Hematopoietic multipotent progenitor cell treated with erythropoietin and hydrocortisone succinate and interleukin-3 and kit ligand, for 4 days (in vitro differentiated cells): ENCODE measurements at regions not wholly inside any gene's neighbourhood (a gene's known extent, or its start where the extent isn't known, plus 50 kb on each side); places are given as distances from the start of the nearest gene placed in this dataset.
"Not testable (repeated sequence)": the region's sequence is repeated elsewhere in the genome, so short reads cannot be mapped to it uniquely, and the experiment has no call there.

Experiments used
- DNase-seq: peaks from one replicate; pipeline ENCODE4 v3.0.0-alpha.2; 2015

DNA sequence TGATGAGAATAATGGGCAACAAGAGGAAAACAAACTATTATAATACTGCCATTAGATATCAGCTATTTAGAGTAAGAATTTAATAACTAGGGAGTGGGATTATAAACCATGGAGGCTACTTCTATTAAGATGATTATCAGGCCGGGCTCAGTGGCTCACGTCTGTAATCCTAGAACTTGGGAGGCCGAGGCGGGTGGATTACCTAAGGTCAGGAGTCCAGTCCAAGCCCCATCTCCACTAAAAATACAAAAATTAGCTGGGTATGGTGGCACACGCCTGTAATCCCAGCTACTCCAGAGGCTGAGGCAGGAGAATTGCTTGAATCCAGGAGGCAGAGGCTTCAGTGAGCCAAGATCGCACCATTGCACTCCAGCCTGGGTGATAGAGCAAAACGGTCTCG, 355.6 kb downstream of the PPP1R3A start:
- not testable (repeated sequence) for DNase-seq

DNA sequence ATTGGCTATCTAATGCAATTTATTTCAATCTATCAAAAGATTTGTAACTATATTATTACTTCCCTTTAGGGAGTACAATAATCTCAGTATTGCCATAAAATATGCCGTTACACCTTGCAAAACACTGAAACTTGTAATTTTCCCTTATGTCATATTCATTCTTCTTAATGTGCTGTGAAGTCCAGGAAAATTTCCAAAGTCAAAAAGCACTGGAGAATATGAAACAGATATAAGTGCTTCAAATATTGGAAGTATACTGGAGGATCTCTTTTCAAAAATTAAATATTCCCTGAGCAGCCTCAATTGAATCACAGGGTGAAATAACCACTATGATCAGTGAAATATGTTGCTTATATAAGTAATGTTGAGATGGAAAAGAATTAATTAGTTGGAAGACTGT, 356.0 kb downstream of the PPP1R3A start:
- no peak for DNase-seq

DNA sequence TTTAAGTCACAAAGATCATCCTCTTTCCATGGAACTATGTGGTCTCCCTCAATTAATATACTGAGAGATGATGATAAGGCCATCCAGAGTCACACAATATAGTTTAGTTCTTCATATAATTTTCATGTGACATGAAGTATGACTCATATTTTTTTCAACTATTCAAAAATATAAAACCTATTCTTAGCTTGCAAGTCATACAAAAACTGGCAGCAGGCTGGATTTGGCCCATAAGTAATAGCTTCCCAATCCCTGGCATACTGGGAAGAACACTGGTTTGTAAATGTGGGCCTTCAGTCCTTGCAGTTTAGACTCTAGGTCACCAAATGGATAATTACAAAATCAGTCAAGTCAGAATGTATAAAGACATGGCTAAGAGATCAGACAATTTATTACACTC, 356.6 kb downstream of the PPP1R3A start:
- no peak for DNase-seq

DNA sequence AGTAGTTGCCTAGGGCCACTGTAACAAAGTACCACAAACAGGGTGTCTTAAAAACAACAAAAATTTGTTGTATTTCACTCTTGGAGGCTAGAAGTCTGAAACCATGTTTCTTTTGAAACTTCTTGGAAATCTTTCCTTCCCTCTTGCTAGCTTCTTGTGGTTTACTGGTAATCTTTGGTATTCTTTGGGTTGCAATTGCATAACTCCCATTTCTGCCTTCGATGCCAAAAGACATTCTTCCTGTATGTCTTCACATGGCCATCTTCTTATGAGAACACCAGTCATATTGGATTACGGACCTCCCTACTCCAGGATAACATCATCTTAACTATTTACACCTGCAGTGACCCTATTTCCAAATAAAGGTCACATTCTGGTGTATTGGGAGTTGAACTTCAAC, 357.4 kb downstream of the PPP1R3A start:
- peak; percentile 5 for DNase-seq

DNA sequence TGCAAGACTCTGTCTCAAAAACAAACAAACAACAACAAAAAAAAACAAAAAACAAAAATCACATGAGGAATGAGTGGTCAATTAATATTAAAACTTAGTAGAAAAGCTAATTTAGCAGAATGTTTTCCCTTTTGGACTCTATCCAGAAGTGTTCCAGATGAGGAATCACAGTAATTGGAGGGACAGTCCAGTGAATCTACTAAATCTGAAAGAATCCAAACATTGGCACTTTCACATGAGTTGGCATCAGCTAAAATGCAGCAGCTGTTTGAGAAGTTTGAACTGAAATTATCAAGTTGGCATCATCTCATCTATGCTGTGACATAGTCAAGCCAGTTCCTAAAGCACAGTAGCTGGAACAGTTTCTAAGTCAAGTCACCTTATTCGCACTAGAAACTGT, 367.8 kb downstream of the PPP1R3A start:
- DNase-seq = no peak

DNA sequence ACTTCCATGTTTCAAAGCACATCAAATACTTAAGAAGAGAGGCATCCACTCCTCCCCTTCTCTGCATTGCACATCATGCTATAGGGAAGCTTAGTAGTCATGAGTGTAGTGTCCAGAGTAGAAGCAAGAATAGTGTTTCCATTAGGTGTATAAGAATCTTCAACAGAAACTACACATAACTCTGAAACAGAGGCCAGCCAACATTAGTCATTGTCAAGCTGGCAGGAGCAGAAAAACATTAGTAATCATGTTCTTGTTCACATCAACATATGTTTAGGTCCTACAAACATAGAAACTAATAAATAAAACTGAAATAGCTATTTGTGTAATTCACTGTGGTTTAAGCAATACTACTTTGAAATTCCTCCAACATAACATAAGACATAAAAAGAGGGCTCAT, 370.2 kb downstream of the PPP1R3A start:
- DNase-seq = no peak

DNA sequence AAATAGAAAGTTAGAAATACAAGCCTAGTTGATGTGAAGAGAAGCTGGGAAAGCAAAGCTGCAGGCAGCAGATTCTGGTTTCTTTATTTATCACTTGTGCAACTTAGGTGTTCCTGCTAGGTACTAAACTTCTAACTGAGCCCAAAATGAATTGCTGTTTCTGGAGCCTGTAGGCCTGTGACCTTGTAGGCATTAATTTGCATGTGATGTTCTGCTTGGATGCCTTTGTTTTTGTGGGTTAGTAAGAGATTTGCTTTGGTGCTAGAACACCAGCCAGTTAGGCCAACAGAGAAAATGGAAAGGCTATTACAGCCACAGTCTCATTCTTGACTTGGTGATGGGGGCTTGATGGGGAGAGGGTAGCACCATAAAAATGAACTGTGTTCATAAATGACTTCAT, 370.7 kb downstream of the PPP1R3A start:
- no peak for DNase-seq

DNA sequence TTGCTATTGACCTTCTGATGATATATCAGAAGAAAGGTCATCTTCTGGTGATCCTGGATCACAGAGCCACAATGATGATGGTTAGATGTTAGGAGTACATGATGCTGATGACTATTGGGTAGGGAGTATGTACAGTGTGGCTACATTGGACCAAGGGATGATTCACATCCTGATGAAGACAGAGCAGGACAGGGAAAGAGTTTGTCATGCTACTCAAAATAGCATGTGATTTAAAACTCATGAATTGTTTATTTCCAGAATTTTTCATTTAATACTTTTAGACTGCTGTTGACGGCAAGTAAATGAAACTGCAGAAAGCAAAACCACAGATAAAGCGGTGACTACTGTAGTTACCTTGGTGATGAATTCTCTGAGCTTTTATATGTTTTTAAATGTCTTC, 397.3 kb downstream of the PPP1R3A start:
- DNase-seq = no peak

DNA sequence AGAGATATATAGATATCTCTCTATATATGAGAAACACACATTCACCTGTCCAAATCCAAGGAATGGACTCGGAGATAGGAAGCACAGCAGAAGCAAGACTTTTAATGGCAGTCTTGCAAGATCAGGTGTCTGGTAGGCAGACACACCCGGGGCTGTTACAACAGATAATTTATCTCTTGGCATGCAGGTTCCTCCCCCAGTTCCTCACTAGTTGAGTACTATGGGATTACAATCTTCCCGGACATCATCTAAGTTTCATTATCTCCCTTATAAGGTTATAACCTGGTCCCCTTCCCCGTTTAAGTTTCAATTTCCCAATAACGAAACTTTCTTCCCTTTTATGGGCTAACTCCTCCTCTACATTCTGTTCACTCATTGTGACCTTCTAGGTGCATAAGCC, 399.3 kb downstream of the PPP1R3A start:
- no peak for DNase-seq

DNA sequence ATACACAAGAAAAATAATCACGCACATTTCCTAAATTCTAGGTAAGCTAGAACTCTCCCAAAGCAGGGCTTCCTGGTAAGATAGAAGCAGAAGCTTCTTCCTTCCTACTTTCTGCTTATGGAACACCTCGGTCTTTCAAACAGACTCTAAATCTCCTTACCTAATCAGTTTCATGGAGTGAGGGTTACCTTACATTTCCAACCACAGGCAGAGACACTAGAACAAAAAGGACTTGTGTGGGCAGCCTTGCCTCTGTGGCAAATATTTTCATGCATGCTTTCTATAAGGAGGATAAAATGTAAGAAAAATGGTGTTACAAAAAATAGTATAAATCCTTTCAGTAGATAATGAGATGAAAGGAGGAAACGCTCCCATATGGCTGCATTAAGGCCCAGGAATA, 386.3 kb upstream of the SMIM30 start:
- DNase-seq = no peak

DNA sequence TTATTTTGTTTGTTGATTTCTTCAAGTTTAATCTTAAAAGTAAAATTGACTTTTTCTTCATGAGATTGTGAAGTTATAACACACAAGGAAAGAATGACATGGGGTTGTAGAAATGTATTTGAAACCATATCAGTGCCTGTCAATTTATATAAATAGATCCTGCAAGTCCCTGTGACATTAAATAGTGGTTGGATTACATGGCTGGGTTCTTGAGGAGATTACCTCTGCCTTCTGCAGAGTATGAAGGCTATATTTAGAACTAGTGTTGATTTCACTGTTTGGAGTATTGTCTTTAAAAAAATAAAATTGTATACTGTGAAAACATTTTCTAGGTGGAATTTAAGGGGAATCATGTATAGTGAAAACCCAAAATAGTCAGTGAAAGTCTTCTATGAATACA, 385.8 kb upstream of the SMIM30 start:
- no peak for DNase-seq

DNA sequence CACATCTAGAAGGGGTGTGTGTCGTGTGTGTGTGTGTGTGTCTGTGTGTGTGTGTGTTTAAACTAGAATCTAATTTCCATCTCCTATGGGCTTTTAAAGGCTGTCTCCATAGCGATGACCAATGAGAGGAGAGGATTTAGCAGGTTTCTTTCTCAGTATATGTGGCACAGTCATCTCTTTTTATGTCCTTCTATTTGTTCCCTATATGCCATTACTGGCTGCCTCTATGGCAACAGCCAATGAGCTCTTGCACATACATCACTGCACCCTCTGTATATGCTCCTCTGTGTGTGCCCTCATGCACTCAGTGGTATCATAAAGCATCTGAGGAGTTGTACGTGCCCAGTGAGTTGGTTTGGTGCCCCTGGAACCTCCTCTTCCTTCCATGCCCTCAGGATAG, 378.2 kb upstream of the SMIM30 start:
- DNase-seq = not testable (repeated sequence)

DNA sequence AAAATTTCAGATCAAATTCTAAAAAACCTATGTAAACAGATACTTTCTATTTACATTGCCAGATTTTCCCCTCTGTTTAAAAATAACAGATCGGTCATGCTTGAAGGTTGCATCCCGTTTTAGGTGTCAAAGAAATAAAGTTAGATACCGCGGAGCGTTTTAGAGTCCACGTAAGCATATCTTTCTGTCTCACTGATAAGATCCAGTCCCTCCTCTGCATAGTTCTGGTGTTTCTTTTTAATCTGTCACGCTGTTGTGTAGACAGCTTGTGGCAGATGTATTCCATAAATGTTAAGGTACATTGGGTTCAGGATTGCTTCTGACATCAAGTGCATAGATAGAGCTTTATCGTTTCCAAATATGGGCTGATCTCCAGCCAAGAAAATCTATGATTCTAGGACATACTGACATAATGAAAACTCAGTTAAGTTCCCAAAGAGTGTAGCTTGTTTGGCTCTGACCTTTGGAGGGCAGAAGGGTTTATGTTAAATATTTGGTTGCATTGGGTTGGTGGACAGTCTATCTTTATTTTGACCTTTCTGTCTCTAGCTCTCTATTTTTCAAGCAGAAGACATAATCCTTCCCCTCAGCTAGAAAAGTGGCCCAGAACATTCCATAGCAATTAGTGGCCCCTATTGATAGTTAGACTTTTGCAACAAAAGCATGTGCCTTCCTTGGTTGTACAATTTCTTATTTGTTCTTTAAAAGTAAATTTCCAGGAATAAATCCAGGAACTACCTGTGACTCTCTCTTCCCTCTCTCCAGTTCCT, 376.6 kb upstream of the SMIM30 start:
- DNase-seq = not testable (repeated sequence)

DNA sequence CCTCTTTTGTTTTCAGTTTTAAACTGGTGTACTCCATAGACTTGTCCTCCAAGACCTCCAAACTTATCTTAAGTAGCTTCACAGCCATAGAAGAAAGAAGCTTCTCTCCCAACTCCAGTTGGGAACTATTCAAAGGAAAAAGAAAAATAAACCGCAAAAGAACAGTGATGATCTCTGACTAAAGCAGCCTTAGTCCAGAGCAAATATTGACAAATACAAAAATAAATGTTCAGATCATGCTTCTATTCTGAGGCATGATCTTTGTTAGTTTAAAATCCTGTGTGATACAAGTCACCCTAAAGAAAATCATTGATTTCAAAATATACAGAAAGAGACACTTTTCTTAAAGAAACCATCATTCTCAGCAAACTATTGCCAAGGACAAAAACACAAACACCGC, 373.0 kb upstream of the SMIM30 start:
- DNase-seq = no peak

DNA sequence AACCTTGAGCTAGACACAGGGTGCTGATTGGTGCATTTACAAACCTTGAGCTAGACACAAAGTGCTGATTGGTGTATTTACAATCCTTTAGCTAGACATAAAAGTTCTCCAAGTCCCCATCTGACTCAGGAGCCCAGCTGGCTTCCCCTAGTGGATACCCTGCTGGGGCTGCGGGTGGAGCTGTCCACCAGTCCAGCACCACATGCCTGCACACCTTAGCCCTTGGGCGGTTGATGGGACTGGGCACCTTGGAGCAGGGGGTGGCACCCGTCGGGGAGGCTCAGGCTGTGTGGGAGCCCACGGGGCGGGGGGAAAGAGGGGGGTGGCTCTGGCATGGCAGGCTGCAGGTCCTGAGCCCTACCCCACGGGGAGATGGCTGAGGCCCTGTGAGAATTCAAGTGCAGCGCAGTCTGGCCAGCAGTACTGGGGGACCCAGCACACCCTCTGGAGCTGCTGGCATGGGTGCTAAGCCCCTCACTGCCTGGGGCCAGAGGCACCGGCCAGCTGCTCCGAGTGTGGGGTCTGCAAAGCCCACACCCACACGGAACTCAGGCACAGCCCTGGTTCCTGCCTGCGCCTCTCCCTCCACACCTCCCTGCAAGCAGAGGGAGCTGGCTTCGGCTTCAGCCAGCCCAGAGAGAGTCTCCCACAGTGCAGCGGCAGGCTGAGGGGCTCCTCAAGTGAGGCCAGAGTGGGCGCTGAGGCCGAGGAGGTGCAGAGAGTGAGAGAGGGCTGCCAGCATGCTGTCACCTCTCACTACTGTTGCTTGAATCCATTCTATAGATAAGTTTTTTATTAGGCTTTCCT, 369.8 kb upstream of the SMIM30 start:
- DNase-seq = no peak

DNA sequence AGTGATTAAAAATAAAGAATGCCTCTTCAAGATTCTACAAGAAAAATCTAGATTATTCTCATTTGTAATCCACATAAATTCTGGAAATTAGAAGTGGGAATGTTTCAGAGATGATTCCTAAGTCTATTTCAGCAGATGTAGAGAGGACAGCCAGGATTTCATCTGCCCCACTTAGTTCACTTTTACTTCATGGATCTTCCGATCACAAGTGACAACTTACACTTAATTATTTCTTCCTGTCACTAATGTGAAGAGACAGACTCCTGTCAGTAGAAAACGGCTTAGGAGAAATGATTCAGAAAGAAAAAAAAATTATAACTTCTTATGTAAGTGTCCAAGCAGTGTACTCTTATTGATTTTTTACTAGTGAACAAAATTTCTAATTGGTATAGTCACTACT, 368.2 kb upstream of the SMIM30 start:
- DNase-seq = no peak

DNA sequence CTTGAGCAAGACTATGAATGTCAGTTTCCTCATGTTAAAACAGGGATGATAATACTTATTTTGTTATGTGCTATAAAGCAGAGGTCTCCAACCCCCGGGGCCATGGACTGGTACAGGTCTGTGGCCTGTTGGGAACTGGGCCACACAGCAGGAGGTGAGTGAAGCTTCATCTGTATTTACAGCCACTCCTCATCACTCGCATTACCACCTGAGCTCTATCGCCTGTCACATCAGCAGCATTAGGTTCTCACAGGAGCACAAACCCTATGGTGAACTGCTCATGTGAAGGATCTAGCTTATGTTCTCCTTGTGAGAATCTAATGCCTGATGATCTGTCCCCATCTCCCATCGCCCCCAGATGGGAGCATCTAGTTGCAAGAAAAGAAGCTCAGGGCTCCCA, 365.3 kb upstream of the SMIM30 start:
- DNase-seq = no peak

DNA sequence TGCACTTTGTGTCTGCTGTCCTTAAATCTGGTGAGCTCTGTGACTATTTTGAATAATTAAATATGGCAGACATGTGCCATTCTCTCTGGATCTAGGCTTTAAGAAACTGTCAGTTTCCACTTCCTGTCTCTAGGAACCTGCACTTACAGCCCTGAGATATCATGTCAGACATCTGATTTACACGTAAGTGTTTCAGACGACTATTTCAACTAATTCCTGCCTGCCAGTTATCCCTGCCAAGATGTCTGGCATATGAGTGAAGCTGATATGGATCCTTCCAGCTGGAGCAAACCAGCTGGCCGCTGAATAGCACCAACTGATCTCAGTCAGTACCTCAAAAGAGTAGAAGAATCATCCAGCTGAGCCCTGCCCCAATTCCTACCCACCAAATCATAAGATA, 362.2 kb upstream of the SMIM30 start:
- DNase-seq = no peak

DNA sequence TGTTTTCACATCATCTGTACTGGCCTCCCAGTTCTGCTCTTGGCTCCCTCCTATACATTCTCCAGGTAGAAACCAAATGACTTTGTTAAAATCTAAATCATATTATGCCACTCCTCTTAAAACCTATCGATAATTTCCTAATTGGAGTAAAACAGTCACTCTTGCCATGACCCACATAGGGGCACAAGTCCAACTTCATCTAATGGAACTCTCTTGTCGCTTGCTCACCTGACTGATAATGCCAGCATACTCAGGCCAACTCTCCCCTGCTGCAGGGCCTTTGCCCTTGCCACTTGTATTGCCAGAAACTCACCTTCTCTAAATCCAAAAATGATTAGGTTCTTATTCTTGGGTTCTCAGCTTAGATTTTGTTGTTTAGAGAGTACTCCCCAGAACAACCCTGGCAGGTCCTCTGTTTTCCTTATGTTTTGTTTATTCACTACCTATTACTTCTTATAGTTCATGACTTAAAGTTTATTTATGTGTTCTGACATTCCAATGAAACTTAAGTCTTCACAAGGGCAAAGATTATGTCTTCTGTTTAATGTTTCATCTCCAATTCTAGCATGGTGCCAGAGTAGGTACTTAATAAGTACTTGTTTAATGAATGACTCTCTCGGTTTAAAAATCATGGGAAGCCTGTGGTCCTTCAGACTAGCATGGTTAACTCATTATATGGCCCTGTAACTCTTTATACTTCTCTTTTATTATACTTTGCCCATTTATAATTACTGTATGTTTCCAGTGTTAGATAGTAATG, 345.9 kb upstream of the SMIM30 start:
- DNase-seq = no peak

DNA sequence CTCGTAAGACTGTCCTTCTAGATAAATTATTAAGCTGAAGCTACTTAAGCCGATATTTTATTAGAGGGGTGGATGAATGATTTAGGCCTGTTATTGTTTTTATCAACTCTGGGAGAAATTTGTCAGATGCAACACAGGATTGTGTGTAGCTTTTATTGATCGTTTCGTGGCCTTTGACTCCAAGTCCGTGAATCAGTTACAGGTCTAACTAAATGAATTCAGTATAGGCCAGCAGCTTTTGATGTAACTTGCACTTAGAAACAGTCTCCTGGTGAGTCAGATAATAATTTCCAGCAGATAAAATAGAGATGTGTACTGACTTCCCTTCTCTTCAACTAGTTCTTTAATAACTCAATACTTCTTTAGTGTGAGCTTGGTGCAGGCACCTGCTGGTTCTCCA, 341.7 kb upstream of the SMIM30 start:
- no peak for DNase-seq

DNA sequence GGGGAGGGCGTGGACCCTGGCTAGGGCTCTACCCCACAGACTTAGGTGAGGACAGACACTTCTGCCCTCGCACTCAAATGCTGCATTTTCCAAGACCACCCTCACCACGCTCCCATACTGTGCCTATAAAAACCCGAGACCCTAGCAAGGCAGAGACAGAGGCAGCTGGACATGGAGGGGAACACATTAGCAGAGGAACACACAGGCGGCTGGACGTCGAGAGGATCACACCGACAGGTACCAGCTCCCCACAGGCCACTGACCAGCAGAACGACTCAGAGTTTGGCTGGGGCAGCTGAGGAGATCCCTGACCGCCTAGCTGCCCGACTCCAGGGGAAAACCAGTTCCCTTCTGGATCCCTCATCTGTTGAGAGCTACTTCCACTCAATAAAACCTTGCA, 338.2 kb upstream of the SMIM30 start:
- DNase-seq = no peak

DNA sequence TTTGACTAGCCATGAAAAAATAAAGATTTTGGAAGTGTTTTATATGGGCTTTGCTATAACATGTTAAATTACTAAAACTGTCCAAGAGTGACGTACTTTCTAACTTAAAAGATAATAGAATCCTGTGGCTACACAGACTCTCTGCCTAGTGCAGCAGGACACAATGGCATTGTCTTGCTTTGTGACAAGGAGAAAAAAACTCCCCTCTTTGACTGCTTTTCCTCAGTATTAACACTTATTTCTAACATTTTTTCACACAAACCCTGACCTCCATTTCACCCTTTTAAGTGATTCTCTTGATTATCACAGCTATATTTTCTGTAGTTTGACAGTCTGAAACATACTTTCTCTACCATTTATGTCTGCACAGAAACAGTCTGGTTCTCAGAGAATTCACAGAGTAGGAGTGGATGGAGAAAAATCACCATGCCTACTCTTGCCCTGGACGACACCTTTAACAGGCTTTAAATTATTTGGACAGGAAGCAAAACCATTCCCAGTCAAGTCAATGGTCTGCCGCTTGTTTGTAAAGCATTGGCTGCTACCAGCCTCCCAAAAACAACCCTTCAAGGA, 336.3 kb upstream of the SMIM30 start:
- no peak for DNase-seq

DNA sequence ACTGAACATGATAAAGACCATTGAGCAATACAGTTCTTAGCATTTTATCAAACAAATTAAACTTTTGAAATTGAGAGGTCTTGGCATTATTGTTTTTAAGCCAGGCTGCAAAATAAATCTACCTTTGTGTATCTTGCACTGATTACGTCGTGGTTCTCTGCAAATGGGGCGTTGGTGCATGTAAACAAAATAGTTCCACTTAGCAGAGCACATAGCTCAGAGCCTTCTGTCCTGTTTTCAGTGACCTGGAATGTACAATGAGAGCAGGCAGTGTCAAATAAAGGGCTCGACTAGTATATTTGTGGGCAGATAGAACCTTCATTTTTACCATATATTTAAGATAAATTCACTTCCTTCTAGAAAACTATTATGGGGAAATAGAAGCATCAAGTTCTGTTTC, 333.9 kb upstream of the SMIM30 start:
- DNase-seq = no peak

DNA sequence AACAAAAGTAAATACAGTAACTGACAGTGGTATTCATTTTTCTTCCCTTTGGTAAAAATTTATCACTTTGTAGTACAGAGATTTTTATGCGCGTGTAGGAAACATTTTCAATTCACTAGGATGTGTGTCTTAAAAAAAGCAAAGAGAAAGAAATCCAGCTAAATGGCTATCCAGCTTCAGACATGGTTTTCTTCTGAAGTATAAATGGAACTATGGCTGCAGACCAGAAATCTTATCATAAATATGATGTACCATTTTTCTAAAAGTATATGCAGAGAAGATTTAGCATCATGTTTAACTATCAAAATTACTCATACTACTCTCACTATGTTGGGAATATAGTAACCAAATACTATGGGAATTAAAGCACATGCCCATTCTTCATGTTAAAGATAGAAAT, 328.4 kb upstream of the SMIM30 start:
- no peak for DNase-seq
